RPMI7951 (cell line): ENCODE measurements at regions not wholly inside any gene's neighbourhood (a gene's known extent, or its start where the extent isn't known, plus 50 kb on each side); places are given as distances from the start of the nearest gene placed in this dataset.
A peak's percentile ranks its signal among the peaks of the same experiment; 100 is the strongest.
"Not testable (repeated sequence)": the region's sequence is repeated elsewhere in the genome, so short reads cannot be mapped to it uniquely, and the experiment has no call there.

Experiments used
- DNase-seq: peaks from one replicate; pipeline ENCODE4 v3.0.0-alpha.2; 2012; ENCODE audit warnings: low read depth

GRCh38 chr10:45518741-45519140 lies 144.7 kb downstream of the ALOX5 start:
- DNase-seq = no peak

GRCh38 chr10:45515630-45516029 lies 141.6 kb downstream of the ALOX5 start:
- DNase-seq = no peak

- DNase-seq = peak; percentile 1
These were observed 140.6 kb downstream of the ALOX5 start for GRCh38 chr10:45514291-45515270.

- DNase-seq = no peak
These were observed 139.5 kb downstream of the ALOX5 start for GRCh38 chr10:45513551-45513950.

GRCh38 chr10:45511926-45512325 lies 137.9 kb downstream of the ALOX5 start:
- not testable (repeated sequence) for DNase-seq

GRCh38 chr10:45509491-45509890 lies 135.5 kb downstream of the ALOX5 start:
- DNase-seq = no peak

- DNase-seq = peak; percentile 0
These were observed 131.3 kb downstream of the ALOX5 start for GRCh38 chr10:45505311-45505710.

- DNase-seq = no peak
These were observed 128.4 kb downstream of the ALOX5 start for GRCh38 chr10:45502458-45502857.

GRCh38 chr10:45501791-45502190 lies 127.8 kb downstream of the ALOX5 start:
- DNase-seq = no peak

GRCh38 chr10:45500798-45501197 lies 126.8 kb downstream of the ALOX5 start:
- DNase-seq = no peak

GRCh38 chr10:45500304-45500703 lies 126.3 kb downstream of the ALOX5 start:
- no peak for DNase-seq

GRCh38 chr10:45495438-45496152 lies 121.6 kb downstream of the ALOX5 start:
- peak; percentile 29 for DNase-seq
